Mesendoderm (in vitro differentiated cells): ENCODE measurements at regions not wholly inside any gene's neighbourhood (a gene's known extent, or its start where the extent isn't known, plus 50 kb on each side); places are given as distances from the start of the nearest gene placed in this dataset.

Source experiments
- DNase-seq: peaks from one replicate; pipeline ENCODE4 v3.0.0; 2013
- H2AK5ac ChIP-seq: 2 replicates; pipeline ENCODE4 v1.6.1; 2013; ENCODE audit warnings: low read length, inconsistent platforms
- H2BK120ac ChIP-seq: 2 replicates; pipeline ENCODE4 v1.6.1; 2013; ENCODE audit warnings: low read depth, mild to moderate bottlenecking, low read length, moderate library complexity, mixed read lengths
- H2BK15ac ChIP-seq: replicated peaks from 2 replicates; pipeline ENCODE4 v1.6.1; 2013; ENCODE audit warnings: low read depth, mild to moderate bottlenecking, moderate library complexity
- H2BK5ac ChIP-seq: 2 replicates; pipeline ENCODE4 v1.6.1; 2013; ENCODE audit warnings: low read length, inconsistent platforms
- H3K18ac ChIP-seq: 2 replicates; pipeline ENCODE4 v1.6.1; 2013; ENCODE audit warnings: mild to moderate bottlenecking, low read length, mixed read lengths
- H3K23ac ChIP-seq: one replicate; pipeline ENCODE4 v1.6.1; 2013; ENCODE audit warnings: low read length
- H3K27ac ChIP-seq: 2 replicates; pipeline ENCODE4 v1.5.1; 2013; ENCODE audit warnings: low read depth, mild to moderate bottlenecking, inconsistent platforms, low read length, moderate library complexity
- H3K27me3 ChIP-seq: 2 replicates; pipeline ENCODE4 v1.6.1; 2013; ENCODE audit warnings: low read length, control low read depth, mild to moderate bottlenecking, inconsistent platforms; ENCODE audit not compliant: insufficient read depth, poor library complexity
- H3K36me3 ChIP-seq: 2 replicates; pipeline ENCODE4 v1.6.1; 2013; ENCODE audit warnings: low read length, inconsistent platforms; ENCODE audit not compliant: control insufficient read depth, insufficient read depth
- H3K4ac ChIP-seq: one replicate; pipeline ENCODE4 v1.6.1; 2013; ENCODE audit warnings: low read depth, mild to moderate bottlenecking, low read length, moderate library complexity
- H3K4me1 ChIP-seq: 2 replicates; pipeline ENCODE4 v1.6.1; 2013; ENCODE audit warnings: low read depth, low read length, inconsistent platforms; ENCODE audit not compliant: control insufficient read depth
- H3K4me2 ChIP-seq: 2 replicates; pipeline ENCODE4 v1.6.1; 2013; ENCODE audit warnings: low read length
- H3K4me3 ChIP-seq: 2 replicates; pipeline ENCODE4 v1.5.1; 2013; ENCODE audit warnings: mild to moderate bottlenecking, low read length
- H3K56ac ChIP-seq: one replicate; pipeline ENCODE4 v1.6.1; 2013; ENCODE audit warnings: low read length
- H3K79me1 ChIP-seq: 2 replicates; pipeline ENCODE4 v1.6.1; 2013; ENCODE audit warnings: low read length, inconsistent platforms
- H3K79me2 ChIP-seq: 2 replicates; pipeline ENCODE4 v1.6.1; 2013; ENCODE audit warnings: mild to moderate bottlenecking, low read length; ENCODE audit not compliant: control insufficient read depth, insufficient read depth
- H3K9ac ChIP-seq: 2 replicates; pipeline ENCODE4 v1.6.1; 2013; ENCODE audit warnings: low read length, inconsistent platforms
- H4K5ac ChIP-seq: one replicate; pipeline ENCODE4 v1.6.1; 2013; ENCODE audit warnings: low read length
- H4K8ac ChIP-seq: one replicate; pipeline ENCODE4 v1.6.1; 2013; ENCODE audit warnings: low read depth, mild to moderate bottlenecking, control low read depth, low read length, moderate library complexity
- WGBS: extraction: QIAGEN DNeasy Blood & Tissue Kit; methylation state at CpG from one replicate; pipeline ENCODE4 v1.1.7; 2013; ENCODE audit warnings: low lambda C conversion rate, missing lambda C conversion rate; ENCODE audit not compliant: insufficient coverage; ENCODE audit errors: extremely low coverage; 5-methylcytosine and 5-hydroxymethylcytosine counted together

GRCh38 chr3:80159990-80160506, 392.2 kb upstream of the ROBO1 start:
- Histone ChIP-seq H3K4me1 (no peaks in the 10 kb centered on the region), H3K27ac (no peak overlapping the region), H3K79me2 (no peaks in the 10 kb centered on the region), H3K36me3 (no peaks in the 10 kb centered on the region), H3K56ac (no peak overlapping the region), H2AK5ac (no peak overlapping the region), H4K8ac (no peak overlapping the region), H3K27me3 (no peaks in the 10 kb centered on the region), H4K5ac (no peak overlapping the region), H3K18ac (no peak overlapping the region), H2BK5ac (no peak overlapping the region), H3K9ac (no peak overlapping the region), H3K4me2 (no peak overlapping the region), H3K4me3 (no peak overlapping the region), H3K4ac (no peak overlapping the region), H2BK120ac (no peak overlapping the region), H2BK15ac (no peak overlapping the region), H3K23ac (no peak overlapping the region), H3K79me1 (no peaks in the 10 kb centered on the region)
- WGBS, result no CpG with 5 or more reads among the region's 3 CpGs
- DNase-seq, result no peak

GRCh38 chr3:80158332-80158731, 390.5 kb upstream of the ROBO1 start:
- no peak overlapping the region for H2BK120ac ChIP-seq
- no peak overlapping the region for H3K9ac ChIP-seq
- no peaks in the 10 kb centered on the region for H3K79me1 ChIP-seq
- no peaks in the 10 kb centered on the region for H3K36me3 ChIP-seq
- no peak overlapping the region for H3K56ac ChIP-seq
- no peak overlapping the region for H3K27ac ChIP-seq
- no peak overlapping the region for H2BK15ac ChIP-seq
- H2BK5ac ChIP-seq, result no peak overlapping the region
- no peak overlapping the region for H3K4me3 ChIP-seq
- WGBS, result no CpG with 5 or more reads among the region's 3 CpGs
- no peak overlapping the region for H4K5ac ChIP-seq
- H3K4me2 ChIP-seq, result no peak overlapping the region
- no peak for DNase-seq
- no peak overlapping the region for H2AK5ac ChIP-seq
- H3K18ac ChIP-seq, result no peak overlapping the region
- H3K4me1 ChIP-seq, result no peaks in the 10 kb centered on the region
- no peaks in the 10 kb centered on the region for H3K27me3 ChIP-seq
- H4K8ac ChIP-seq, result peak overlapping the region; percentile 5
- H3K23ac ChIP-seq, result no peak overlapping the region
- H3K79me2 ChIP-seq, result no peaks in the 10 kb centered on the region
- H3K4ac ChIP-seq, result no peak overlapping the region

- H3K79me1 ChIP-seq, result no peaks in the 10 kb centered on the region
Observed at GRCh38 chr3:80157546-80157945, 389.7 kb upstream of the ROBO1 start.

GRCh38 chr3:80152692-80153091, 384.9 kb upstream of the ROBO1 start:
- no peak overlapping the region for H3K4ac ChIP-seq
- H3K27ac ChIP-seq, result no peak overlapping the region
- H3K79me2 ChIP-seq, result no peaks in the 10 kb centered on the region
- no peak for DNase-seq
- no peaks in the 10 kb centered on the region for H3K36me3 ChIP-seq
- H2BK5ac ChIP-seq, result no peak overlapping the region
- no peak overlapping the region for H3K9ac ChIP-seq
- H2BK15ac ChIP-seq, result no peak overlapping the region
- H2BK120ac ChIP-seq, result no peak overlapping the region
- H3K4me2 ChIP-seq, result no peak overlapping the region
- WGBS, result no CpG with 5 or more reads among the region's 3 CpGs
- no peak overlapping the region for H3K56ac ChIP-seq
- no peak overlapping the region for H3K4me3 ChIP-seq
- H2AK5ac ChIP-seq, result no peak overlapping the region
- no peak overlapping the region for H4K8ac ChIP-seq
- no peak overlapping the region for H4K5ac ChIP-seq
- H3K27me3 ChIP-seq, result no peaks in the 10 kb centered on the region
- H3K4me1 ChIP-seq, result no peaks in the 10 kb centered on the region
- no peak overlapping the region for H3K23ac ChIP-seq
- H3K18ac ChIP-seq, result no peak overlapping the region
- H3K79me1 ChIP-seq, result no peaks in the 10 kb centered on the region

More at GRCh38 chr3:80157546-80157945, 389.7 kb upstream of the ROBO1 start:
- H3K4me1 ChIP-seq, result no peaks in the 10 kb centered on the region
- H3K27ac ChIP-seq, result no peak overlapping the region
- DNase-seq, result no peak
- no peak overlapping the region for H2AK5ac ChIP-seq
- H3K4ac ChIP-seq, result no peak overlapping the region
- no peak overlapping the region for H2BK120ac ChIP-seq
- no peak overlapping the region for H3K56ac ChIP-seq
- H3K23ac ChIP-seq, result no peak overlapping the region
- H3K9ac ChIP-seq, result no peak overlapping the region
- H4K8ac ChIP-seq, result no peak overlapping the region
- no peaks in the 10 kb centered on the region for H3K36me3 ChIP-seq
- WGBS, result no CpG with 5 or more reads among the region's 2 CpGs
- H4K5ac ChIP-seq, result no peak overlapping the region
- H3K4me2 ChIP-seq, result no peak overlapping the region
- H2BK15ac ChIP-seq, result no peak overlapping the region
- H3K79me2 ChIP-seq, result no peaks in the 10 kb centered on the region
- no peak overlapping the region for H3K4me3 ChIP-seq
- no peaks in the 10 kb centered on the region for H3K27me3 ChIP-seq
- no peak overlapping the region for H3K18ac ChIP-seq
- H2BK5ac ChIP-seq, result no peak overlapping the region

- Histone ChIP-seq H3K23ac (no peak overlapping the region), H2BK15ac (no peak overlapping the region), H3K27me3 (no peaks in the 10 kb centered on the region)
Observed at GRCh38 chr3:80142714-80143113, 374.9 kb upstream of the ROBO1 start.

GRCh38 chr3:80141557-80141956, 373.8 kb upstream of the ROBO1 start:
- DNase-seq, result no peak
- Histone ChIP-seq H3K4ac (no peak overlapping the region), H3K36me3 (no peaks in the 10 kb centered on the region), H2BK15ac (no peak overlapping the region), H4K5ac (no peak overlapping the region), H3K4me3 (no peak overlapping the region), H2BK120ac (no peak overlapping the region), H3K4me1 (no peaks in the 10 kb centered on the region), H3K27me3 (no peaks in the 10 kb centered on the region), H3K23ac (no peak overlapping the region), H2BK5ac (no peak overlapping the region), H3K27ac (no peak overlapping the region), H3K4me2 (no peak overlapping the region), H3K18ac (no peak overlapping the region), H3K56ac (no peak overlapping the region), H2AK5ac (no peak overlapping the region), H3K79me1 (no peaks in the 10 kb centered on the region), H4K8ac (no peak overlapping the region), H3K79me2 (no peaks in the 10 kb centered on the region), H3K9ac (no peak overlapping the region)
- WGBS, result no CpG with 5 or more reads among the region's 2 CpGs

More at GRCh38 chr3:80142714-80143113, 374.9 kb upstream of the ROBO1 start:
- no peak overlapping the region for H2BK120ac ChIP-seq
- no peaks in the 10 kb centered on the region for H3K79me1 ChIP-seq
- no peak overlapping the region for H3K4me3 ChIP-seq
- H3K27ac ChIP-seq, result no peak overlapping the region
- no peak overlapping the region for H3K18ac ChIP-seq
- H3K56ac ChIP-seq, result no peak overlapping the region
- no peak overlapping the region for H3K4me2 ChIP-seq
- H3K79me2 ChIP-seq, result no peaks in the 10 kb centered on the region
- no peak overlapping the region for H3K4ac ChIP-seq
- no peak overlapping the region for H4K5ac ChIP-seq
- H2BK5ac ChIP-seq, result no peak overlapping the region
- H3K9ac ChIP-seq, result no peak overlapping the region
- WGBS, result no CpG with 5 or more reads among the region's 4 CpGs
- no peak overlapping the region for H2AK5ac ChIP-seq
- H4K8ac ChIP-seq, result no peak overlapping the region
- no peaks in the 10 kb centered on the region for H3K36me3 ChIP-seq
- H3K4me1 ChIP-seq, result no peaks in the 10 kb centered on the region
- no peak for DNase-seq
